ENCODE measurements at regions not wholly inside any gene's neighbourhood (a gene's known extent, or its start where the extent isn't known, plus 50 kb on each side); places are given as distances from the start of the nearest gene placed in this dataset.

- no peak for DNase-seq
These were observed 388.5 kb upstream of the ZNF507 start for GRCh38 chr19:31956771-31957392.

DNA sequence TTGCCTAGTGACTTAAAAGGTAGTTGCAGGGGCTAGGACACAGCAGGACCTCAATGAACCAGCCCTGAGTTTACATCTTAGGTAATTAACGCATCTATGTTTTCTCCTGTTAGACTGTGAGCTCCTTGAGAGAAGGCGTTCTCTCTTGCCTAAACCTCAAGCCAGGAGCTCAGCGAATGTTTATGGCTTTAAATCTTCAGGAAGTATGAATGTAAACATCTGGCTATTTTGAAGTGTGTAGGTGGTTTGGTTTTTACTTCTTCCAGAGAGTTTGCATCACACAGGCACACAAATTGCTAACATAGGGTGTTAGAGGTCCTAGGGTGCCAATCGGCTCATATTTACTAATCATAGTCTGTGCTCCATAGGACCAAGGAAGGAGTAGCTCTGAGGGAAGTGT, 387.7 kb upstream of the ZNF507 start:
- no peak for DNase-seq

DNA sequence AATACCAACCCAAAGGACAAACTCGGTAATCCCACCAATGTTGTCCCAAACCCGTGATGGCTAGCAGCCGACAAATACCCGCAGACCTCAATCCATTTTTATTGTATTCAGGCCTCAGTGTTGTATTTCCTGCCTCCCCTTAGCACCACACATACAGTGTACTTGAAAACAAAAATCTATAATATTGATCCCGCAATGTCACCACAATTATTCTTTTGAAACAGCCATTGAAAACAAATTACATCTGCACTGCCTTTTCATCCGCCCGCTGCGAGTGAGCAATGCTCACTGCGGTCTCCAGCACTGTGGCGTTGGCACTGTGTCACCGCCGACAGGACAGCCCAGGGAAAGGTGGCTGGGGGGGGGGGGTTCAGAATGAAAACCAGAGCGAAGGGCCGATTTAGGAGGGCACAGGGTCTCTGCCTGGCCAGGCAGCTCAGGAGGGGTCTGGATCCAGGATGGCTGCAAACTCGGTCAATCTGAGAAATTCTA, 385.8 kb upstream of the ZNF507 start:
- no peak for DNase-seq

DNA sequence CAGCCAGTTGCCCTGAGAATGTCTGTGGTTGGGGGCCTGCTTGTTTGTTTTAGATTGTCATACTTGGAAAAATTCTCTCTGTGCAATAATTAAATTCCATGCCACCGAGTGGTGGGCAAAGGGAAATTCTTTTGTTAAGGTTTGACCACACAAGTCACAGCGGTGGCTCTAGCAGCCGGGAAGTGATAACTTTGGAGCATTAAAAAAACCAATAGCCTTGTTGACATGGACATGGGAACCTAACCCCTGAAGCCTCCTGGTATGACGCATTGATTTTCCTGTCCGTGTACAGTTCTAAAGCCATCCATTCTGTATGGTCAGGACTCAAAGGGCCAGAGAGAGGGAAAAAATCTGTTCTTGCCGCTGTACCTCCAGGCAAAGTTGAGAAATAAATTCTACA, 384.9 kb upstream of the ZNF507 start:
- DNase-seq, result no peak

DNA sequence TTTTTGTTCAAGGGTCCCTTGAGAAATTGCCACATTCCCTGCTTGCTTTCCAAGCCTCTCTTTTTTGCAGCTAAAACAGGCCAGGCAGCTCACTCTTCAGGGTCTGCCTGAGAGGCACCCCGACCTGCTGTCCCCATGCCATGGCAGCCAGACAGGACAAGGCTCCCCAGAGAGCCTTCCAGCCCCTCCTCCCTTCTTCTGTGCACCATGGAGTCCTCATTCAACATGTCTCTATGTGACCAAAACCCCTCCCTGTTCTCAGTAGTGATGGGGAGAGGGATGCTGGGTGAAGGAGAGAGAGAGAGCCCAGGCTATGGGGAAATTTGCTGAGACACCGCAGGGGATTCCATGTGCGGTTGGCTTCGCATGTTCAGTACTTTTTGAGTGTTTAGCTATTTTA, 384.2 kb upstream of the ZNF507 start:
- no peak for DNase-seq

DNA sequence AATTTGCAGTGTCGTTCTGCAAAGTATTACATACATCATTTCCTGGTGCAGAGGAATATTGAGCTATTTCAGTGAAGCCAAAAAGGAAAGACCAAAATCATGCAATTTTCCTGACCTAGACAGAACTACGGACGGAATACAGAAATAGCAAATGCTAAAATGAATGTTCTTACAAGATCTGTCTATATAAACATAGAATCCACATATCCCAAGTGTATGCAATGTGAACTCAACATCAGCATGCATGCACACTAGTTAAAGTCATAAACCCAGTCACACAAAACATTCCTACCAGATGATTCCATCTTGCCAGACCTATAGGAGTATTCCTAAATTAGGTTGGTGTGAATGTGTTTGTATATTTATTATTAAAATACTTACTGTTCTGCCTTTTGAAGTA, 383.7 kb upstream of the ZNF507 start:
- DNase-seq, result no peak

DNA sequence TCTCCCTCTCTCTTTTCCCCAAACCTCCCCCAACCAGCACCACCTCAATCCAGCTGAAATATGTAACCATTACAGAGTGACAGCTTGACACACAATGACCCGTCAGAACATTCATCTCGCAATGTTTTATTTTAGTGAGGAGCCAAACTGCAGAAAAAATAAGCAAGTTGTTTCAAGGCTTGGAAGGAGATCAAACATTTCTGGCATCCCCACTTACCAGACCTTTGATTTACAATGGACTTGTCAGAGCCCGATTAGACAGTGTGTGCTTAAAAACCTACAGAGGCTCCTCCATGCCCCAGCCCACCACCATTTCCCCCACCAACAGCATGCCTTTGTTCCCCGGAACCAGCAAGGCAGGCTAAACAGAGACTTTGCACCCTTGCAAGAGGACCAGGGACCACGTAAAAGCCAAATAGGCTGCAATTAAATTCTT, 382.8 kb upstream of the ZNF507 start:
- no peak for DNase-seq

DNA sequence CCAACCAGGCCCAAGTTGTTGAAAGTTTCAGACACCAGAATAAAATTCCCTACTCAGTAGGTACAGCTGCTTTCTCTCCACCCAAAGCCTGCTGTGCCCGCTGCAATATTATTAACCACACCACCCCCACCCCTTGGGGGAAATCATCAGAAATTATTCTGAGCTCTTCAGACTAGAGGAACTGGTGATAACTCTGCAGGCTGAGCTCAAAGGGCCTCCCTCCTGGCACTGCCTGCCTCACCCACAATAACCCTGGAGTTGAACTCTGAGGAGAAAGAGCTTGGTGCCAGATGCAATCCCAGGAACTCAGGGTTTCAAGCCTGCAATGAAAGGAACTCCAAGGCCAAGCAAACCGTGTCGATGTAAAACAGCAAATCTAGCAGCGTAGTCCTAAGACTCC, 381.7 kb upstream of the ZNF507 start:
- no peak for DNase-seq

DNA sequence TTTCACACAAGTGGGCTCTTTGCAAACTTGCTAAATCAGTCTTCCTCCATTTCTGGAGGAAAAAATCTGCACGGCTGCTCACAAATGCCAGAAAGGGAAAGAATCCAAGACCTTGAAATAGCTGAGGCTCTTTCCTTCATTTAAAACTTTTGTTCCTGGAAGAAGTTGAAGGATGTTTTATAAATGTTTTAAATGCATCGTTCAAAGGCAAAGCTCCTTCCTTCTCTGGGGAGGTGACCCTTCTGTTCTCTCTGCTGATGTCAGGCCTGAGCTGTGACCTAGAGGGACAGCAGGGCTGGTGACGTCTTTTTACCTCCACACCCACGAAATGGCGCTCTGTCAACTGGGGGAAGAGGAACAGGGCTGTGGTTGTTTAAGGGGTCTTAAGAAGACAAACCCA, 376.4 kb upstream of the ZNF507 start:
- DNase-seq, result no peak

DNA sequence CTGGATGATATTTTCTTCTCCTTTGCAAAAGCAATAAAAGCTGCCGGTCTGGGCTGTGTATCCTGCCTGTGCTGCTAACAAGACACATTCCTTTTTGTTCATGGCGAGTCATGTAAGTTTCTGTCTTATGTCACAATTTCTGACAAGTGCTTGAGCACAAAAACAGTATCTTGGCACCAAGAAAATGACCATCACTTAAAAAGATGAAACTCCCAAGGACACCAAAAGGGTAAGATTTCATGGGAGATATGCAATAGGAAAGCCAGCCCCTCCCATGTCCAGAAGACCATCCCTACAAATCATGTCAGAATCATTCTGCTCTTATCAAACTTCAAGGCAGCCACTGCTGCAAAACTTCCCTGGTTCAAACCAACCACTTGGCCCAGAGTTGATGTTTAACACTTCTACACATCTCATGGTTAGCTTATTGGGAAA, 375.4 kb upstream of the ZNF507 start:
- no peak for DNase-seq

DNA sequence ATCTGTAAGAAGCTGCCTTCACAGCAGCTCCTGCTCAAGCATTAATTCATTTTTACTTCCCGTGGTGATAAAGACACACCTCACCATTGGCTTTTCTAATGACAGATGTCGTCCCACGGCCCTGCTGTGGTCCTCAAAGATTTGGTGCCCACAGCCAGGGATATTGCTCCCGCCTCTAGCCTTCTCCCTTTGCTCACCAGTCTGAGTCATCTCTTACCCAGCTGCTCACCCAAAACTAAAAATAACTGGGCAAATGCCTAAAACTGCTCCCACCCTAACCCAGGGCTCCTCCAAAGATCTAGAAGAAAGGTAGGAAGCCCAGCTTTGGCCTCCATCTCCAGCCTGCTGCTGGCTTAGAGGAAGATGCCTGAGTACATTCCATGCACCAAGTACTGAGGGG, 371.1 kb upstream of the ZNF507 start:
- DNase-seq, result no peak

DNA sequence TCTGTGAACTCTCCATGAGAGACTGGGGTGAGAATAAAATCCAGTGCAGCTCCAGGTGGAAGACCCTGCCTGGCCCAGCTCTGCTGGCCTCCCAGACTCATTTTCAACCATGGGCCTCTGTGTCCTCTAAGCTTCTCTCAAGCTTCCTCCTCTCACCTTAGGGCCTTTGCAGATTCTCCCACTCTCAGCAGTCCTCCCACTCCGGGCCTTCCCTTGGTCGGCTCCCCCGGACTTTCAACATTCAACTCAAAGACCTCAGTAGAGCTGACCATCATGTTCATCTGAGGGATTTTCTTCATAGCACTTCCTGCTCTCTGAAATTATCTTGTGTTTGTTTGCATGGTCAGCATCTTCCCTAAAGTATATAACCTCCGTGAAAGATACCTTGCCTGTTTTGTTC, 370.5 kb upstream of the ZNF507 start:
- no peak for DNase-seq

- no peak for DNase-seq
These were observed 369.9 kb upstream of the ZNF507 start for GRCh38 chr19:31975461-31975860.

DNA sequence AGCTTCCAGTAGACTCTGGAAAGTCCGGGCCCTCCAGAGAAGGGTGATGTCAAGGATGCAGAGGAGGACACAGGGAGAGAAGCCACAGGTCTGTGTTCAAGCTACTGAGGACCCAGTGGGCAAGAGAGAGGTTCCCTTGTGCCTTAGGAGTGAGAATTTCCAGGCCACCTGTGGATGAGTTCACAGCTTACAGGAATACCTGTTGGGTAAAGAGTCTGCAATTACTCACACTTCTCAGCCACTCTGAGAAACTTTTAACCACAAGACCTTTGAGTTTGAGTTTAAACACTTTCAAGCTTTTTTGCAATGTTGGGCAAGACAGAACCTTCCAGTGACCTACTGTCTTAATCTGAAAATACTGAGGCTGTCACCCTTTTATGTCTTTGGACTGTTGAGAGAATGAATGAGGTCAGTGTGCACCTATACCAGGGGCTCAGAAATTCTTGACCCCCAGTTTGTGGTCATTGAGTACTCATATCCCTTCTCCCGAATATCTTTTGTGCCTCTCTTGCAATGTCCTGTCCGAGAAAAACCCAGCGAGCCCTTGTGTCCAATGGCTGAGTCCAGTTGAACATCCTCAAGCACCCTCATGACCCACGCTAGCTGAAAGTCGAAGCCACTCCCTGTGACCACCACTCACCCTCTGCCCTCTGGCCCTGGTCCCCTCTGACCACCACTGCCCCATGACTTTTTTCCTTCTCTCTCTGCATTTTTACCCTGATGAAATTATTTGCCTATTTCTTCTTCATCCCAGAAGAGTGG, 368.5 kb upstream of the ZNF507 start:
- DNase-seq, result no peak

DNA sequence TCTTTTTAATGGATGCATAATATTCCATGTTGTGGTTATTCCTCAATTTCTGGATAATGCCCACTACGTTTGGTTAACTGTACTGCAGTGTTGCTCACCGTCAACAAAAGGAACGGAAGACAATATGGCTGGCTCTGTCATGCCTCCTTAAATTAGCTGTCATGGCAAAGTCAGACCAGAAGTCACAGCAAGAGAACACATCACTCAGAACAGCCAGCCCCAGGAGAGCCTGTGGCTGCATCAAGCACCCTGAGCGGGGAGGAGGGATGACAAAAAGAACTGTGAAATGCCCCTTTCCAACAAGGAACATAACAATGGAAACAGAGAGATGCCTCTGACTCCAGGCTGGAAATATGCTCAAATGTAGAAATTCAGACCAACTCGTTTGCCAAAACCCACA, 366.0 kb upstream of the ZNF507 start:
- DNase-seq, result no peak

GRCh38 chr19:31979949-31980670, 365.3 kb upstream of the ZNF507 start:
- DNase-seq, result no peak

DNA sequence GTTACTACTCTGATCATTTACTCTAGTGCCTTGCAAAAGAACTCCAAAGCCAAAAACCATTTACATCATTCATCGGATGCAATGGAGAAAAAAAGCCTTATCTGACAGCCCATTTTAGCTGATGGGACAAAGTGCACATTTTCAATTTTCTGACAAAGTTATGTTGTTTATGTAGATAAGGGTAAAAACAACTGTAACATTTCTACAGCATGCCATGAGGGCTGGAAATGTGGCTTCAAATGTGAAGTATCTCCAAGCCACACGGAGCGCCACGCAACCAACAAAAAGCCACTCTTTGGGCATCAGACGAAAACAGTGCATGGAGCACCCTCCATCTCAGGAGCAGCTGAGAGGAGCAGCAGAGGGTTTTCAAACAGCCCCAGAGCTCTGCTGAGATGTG, 364.6 kb upstream of the ZNF507 start:
- DNase-seq, result no peak

- no peak for DNase-seq
These were observed 363.9 kb upstream of the ZNF507 start for GRCh38 chr19:31981545-31981944.

DNA sequence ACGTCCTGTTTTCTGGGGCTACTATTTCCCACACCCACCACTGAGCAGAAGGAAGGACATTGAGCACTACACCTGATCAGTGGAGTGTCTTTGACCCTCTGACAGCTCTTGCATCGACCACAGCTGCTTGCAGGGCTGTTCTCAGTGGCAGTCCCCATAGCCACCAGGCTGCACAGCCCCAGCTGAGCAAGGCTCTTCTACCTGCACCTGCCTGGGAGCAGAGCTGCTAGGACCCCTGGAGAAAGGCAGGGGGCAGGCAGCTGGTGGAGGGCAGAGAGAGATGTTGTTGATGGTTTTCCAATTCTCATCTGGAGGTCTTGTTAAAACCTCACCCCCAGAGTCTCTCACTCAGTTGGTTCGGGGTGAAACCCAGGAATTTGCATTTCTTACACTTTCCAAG, 361.8 kb upstream of the ZNF507 start:
- no peak for DNase-seq

- DNase-seq, result no peak
These were observed 360.3 kb upstream of the ZNF507 start for GRCh38 chr19:31985001-31985605.

GRCh38 chr19:31986951-31987350, 358.5 kb upstream of the ZNF507 start:
- DNase-seq, result no peak

- DNase-seq, result no peak
These were observed 357.2 kb upstream of the ZNF507 start for GRCh38 chr19:31988256-31988655.

DNA sequence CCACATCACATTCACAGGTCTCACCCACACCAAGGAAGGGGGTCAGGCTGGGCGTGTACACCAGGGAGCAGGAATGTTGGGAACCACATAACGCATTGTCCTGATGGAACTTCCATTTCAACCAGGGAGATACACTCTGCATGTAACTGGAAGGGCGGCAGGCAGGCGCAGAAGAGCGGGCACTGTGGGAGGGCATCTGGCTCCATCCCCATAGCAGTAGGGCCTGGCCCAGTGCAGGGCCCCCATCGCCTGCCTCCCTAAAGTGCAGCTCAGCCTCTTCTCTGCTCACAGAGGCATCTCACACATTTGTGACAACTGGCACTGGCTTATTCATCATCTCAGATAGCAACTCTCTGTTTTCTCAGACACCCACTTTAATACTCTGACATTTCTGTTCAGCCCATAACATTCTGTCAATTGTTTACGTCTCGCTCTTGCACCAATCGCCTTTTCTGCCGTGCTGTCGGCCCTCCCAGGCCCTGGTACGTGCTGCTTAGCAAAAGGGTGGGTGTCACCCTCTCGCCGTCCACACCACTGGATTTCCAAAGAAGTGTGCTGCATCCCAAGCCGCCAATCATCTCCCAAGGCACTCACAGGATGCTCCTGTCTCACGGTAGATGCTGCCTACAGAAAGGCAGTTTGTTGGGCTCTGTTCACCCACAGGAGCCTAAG, 353.3 kb upstream of the ZNF507 start:
- DNase-seq, result no peak

Measured in inflammatory macrophage (primary cell).